ENCODE measurements at regions not wholly inside any gene's neighbourhood (a gene's known extent, or its start where the extent isn't known, plus 50 kb on each side); places are given as distances from the start of the nearest gene placed in this dataset.

DNA sequence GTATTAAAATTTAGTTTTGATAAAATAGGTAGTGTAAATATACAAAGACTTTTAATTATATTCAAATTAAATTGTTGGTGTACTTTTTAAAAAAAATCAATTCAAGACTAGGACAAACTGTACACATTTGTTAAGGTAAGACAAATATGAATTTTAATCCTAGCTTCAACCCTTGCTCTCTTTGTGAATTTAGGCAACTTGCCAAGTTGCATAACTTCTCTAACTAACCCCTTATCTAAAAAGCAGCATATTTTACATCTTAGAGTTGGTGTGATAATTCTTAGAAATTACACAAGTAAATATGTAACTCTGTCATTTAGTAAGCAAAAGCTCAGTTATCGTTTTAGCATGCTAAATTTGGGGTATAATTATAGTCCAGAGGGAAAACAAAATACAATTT lies 78.1 kb upstream of the FSTL5 start:
- Histone ChIP-seq H3K4me3 (ENCODE audit: low read depth, low read length, poor library complexity, severe bottlenecking) (no peak overlapping the region), H3K27me3 (replicated peaks; ENCODE audit: insufficient read depth, low read depth, low read length, poor library complexity) (no peaks in the 10 kb centered on the region), H3K9me3 (ENCODE audit: low read depth, low read length, poor library complexity, severe bottlenecking) (no peaks in the 10 kb centered on the region), H3K36me3 (ENCODE audit: insufficient read depth, low read length, poor library complexity, severe bottlenecking) (no peaks in the 10 kb centered on the region), H3K4me1 (ENCODE audit: insufficient read depth, low read length, poor library complexity, severe bottlenecking) (no peaks in the 10 kb centered on the region), H3K27ac (ENCODE audit: low read depth, low read length, poor library complexity, severe bottlenecking) (no peak overlapping the region)
- intact Hi-C loops (cut with micrococcal nuclease; ENCODE audit: unreplicated experiment) = no loop called here
- POLR2A ChIA-PET (ENCODE audit: low non-redundant PET) = no interaction called here
- TF ChIP-seq EZH2 (IDR thresholded peaks at IDR 0.05; ENCODE audit: borderline replicate concordance, low read depth, low read length, poor library complexity, severe bottlenecking) = no peak
- TF ChIP-seq, protein P1, sequence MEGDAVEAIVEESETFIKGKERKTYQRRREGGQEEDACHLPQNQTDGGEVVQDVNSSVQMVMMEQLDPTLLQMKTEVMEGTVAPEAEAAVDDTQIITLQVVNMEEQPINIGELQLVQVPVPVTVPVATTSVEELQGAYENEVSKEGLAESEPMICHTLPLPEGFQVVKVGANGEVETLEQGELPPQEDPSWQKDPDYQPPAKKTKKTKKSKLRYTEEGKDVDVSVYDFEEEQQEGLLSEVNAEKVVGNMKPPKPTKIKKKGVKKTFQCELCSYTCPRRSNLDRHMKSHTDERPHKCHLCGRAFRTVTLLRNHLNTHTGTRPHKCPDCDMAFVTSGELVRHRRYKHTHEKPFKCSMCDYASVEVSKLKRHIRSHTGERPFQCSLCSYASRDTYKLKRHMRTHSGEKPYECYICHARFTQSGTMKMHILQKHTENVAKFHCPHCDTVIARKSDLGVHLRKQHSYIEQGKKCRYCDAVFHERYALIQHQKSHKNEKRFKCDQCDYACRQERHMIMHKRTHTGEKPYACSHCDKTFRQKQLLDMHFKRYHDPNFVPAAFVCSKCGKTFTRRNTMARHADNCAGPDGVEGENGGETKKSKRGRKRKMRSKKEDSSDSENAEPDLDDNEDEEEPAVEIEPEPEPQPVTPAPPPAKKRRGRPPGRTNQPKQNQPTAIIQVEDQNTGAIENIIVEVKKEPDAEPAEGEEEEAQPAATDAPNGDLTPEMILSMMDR (conservative IDR thresholded peaks at IDR 0.05; ENCODE audit: low read depth, low read length) = no peak
- DNase-seq (ENCODE audit: low spot score) = no peak
- BruUV-seq (replicated peaks) = no TSS peak
- CTCF ChIA-PET = no interaction called here

DNA sequence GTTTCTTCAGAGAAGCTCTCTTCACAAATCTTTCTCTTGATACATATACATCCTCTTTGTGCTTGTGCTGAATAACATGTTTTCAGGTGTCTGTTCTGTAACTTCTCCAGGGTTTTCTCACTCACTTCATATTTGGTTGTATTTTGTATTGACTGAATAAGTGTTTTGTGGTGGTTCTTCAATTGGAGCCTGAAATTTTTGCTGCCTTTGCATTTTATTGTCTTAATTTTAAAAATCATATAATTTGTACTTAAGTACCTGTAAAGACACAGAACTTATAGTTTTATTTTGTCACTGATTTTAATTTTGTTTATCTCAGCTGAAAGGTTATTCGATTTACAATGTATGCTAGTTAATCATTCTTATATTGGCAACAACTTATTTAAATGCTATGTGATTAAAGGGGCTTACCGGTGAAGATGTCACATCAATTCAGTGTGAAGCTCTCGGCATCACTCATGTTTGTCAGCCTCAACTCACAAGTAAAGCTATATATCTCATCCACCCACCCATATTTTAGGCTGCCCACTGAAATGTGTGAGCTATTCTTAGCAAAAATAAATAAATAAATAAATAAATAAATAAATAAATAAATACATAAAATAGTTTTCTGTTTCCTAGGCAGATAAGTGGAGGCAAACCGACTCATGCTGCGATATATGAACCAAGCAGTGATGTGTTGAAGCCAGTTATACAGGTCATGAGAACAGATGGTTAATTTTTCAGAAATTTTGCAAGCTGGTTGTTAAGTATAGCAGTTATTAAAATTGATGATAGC lies 76.4 kb upstream of the FSTL5 start:
- intact Hi-C loops (cut with micrococcal nuclease; ENCODE audit: unreplicated experiment) = no loop called here
- H3K4me3 ChIP-seq (ENCODE audit: low read depth, low read length, poor library complexity, severe bottlenecking) = no peak overlapping the region
- ChIA-PET CTCF (no interaction called here), POLR2A (ENCODE audit: low non-redundant PET) (no interaction called here)
- no peaks in the 10 kb centered on the region for H3K9me3 ChIP-seq (ENCODE audit: low read depth, low read length, poor library complexity, severe bottlenecking)
- H3K4me1 ChIP-seq (ENCODE audit: insufficient read depth, low read length, poor library complexity, severe bottlenecking) = no peaks in the 10 kb centered on the region
- no peaks in the 10 kb centered on the region for H3K27me3 ChIP-seq (replicated peaks; ENCODE audit: insufficient read depth, low read depth, low read length, poor library complexity)
- no peak overlapping the region for H3K27ac ChIP-seq (ENCODE audit: low read depth, low read length, poor library complexity, severe bottlenecking)
- TF ChIP-seq, protein P1 (conservative IDR thresholded peaks at IDR 0.05; ENCODE audit: low read depth, low read length) = no peak
- no peak for TF ChIP-seq EZH2 (IDR thresholded peaks at IDR 0.05; ENCODE audit: borderline replicate concordance, low read depth, low read length, poor library complexity, severe bottlenecking)
- no peak for DNase-seq (ENCODE audit: low spot score)
- BruUV-seq (replicated peaks) = no TSS peak
- no peaks in the 10 kb centered on the region for H3K36me3 ChIP-seq (ENCODE audit: insufficient read depth, low read length, poor library complexity, severe bottlenecking)

DNA sequence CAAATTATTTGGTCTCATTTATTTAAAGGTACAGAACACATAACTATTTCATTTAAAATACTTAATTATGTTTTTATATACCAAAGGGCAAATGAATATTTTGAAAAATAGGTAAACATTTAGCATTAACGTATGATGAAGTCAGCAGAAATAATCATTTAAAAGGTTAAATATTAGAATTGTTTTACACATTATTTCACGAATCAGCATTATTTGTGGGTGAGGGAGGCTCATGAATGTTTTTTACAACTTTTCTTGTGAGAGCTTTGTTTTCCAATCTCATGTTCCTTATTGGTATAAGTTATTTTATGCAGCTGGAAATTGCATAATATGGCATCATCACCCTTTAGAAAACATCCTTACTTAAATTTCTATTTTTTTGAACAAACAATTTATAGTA lies 73.9 kb upstream of the FSTL5 start:
- no TSS peak for BruUV-seq (replicated peaks)
- intact Hi-C loops (cut with micrococcal nuclease; ENCODE audit: unreplicated experiment) = no loop called here
- DNase-seq (ENCODE audit: low spot score) = no peak
- Histone ChIP-seq H3K36me3 (ENCODE audit: insufficient read depth, low read length, poor library complexity, severe bottlenecking) (no peaks in the 10 kb centered on the region), H3K9me3 (ENCODE audit: low read depth, low read length, poor library complexity, severe bottlenecking) (no peaks in the 10 kb centered on the region), H3K4me3 (ENCODE audit: low read depth, low read length, poor library complexity, severe bottlenecking) (no peak overlapping the region), H3K27me3 (replicated peaks; ENCODE audit: insufficient read depth, low read depth, low read length, poor library complexity) (no peaks in the 10 kb centered on the region), H3K4me1 (ENCODE audit: insufficient read depth, low read length, poor library complexity, severe bottlenecking) (no peaks in the 10 kb centered on the region), H3K27ac (ENCODE audit: low read depth, low read length, poor library complexity, severe bottlenecking) (no peak overlapping the region)
- no peak for TF ChIP-seq EZH2 (IDR thresholded peaks at IDR 0.05; ENCODE audit: borderline replicate concordance, low read depth, low read length, poor library complexity, severe bottlenecking)
- TF ChIP-seq, protein P1 (conservative IDR thresholded peaks at IDR 0.05; ENCODE audit: low read depth, low read length) = no peak
- ChIA-PET POLR2A (ENCODE audit: low non-redundant PET) (no interaction called here), CTCF (no interaction called here)

All from A673 (cell line).